AG09309 (cell line): ENCODE measurements at regions not wholly inside any gene's neighbourhood (a gene's known extent, or its start where the extent isn't known, plus 50 kb on each side); places are given as distances from the start of the nearest gene placed in this dataset.
"Not testable (repeated sequence)": the region's sequence is repeated elsewhere in the genome, so short reads cannot be mapped to it uniquely, and the experiment has no call there.

Experiments used
- DNase-seq: peaks from one replicate; pipeline ENCODE4 v3.0.0-alpha.2; 2010; ENCODE audit warnings: low read depth
- H3K4me3 ChIP-seq: 2 replicates; pipeline ENCODE4 v1.5.1; 2011; ENCODE audit warnings: mild to moderate bottlenecking, low read depth, low read length, moderate library complexity; ENCODE audit not compliant: control insufficient read depth
- TF ChIP-seq, protein P1 (sequence below): IDR thresholded peaks from 2 replicates; pipeline ENCODE4 v1.5.1; 2011; ENCODE audit warnings: mild to moderate bottlenecking, low read depth, low read length, inconsistent platforms; ENCODE audit not compliant: insufficient read depth, control insufficient read depth; ENCODE audit errors: missing control alignments

DNA sequence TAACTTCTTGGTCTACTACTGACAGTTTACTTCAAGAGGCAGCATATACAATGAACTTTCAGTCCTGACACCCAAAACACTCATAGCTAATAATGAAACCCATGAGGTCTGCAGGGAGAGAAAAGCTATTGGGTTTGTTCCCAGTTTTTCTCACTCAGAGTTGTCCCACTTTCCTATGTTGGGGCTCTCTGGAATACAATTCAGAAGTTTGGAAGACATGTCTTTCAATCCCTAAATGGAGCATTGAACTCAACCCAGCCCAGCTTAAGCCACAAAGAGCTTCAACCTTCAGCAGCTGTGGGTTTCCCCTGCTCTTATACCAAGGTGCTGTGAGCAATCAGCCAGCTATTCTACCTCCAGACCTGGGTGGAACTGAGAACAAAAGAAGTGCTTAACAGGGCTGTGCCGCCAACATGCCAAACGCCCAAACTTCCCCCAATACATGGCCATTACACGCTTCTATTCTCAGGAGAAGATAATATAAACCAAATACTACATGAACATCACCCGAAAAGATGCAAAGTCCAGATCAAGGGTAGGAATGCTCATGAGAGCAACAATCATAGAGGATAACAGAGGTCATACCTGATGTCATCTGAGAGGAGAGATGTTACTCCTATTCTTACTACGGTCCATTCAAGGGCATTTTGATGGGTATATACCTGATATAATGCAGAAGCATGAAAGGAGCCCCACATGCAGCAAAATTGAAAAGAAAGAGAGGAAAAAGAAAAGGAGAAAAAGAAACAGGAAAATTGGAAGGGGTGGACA, 131.2 kb upstream of the TGFBR2 start:
- no peak for DNase-seq
- TF ChIP-seq, protein P1, sequence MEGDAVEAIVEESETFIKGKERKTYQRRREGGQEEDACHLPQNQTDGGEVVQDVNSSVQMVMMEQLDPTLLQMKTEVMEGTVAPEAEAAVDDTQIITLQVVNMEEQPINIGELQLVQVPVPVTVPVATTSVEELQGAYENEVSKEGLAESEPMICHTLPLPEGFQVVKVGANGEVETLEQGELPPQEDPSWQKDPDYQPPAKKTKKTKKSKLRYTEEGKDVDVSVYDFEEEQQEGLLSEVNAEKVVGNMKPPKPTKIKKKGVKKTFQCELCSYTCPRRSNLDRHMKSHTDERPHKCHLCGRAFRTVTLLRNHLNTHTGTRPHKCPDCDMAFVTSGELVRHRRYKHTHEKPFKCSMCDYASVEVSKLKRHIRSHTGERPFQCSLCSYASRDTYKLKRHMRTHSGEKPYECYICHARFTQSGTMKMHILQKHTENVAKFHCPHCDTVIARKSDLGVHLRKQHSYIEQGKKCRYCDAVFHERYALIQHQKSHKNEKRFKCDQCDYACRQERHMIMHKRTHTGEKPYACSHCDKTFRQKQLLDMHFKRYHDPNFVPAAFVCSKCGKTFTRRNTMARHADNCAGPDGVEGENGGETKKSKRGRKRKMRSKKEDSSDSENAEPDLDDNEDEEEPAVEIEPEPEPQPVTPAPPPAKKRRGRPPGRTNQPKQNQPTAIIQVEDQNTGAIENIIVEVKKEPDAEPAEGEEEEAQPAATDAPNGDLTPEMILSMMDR = no peak
- H3K4me3 ChIP-seq = no peak overlapping the region

DNA sequence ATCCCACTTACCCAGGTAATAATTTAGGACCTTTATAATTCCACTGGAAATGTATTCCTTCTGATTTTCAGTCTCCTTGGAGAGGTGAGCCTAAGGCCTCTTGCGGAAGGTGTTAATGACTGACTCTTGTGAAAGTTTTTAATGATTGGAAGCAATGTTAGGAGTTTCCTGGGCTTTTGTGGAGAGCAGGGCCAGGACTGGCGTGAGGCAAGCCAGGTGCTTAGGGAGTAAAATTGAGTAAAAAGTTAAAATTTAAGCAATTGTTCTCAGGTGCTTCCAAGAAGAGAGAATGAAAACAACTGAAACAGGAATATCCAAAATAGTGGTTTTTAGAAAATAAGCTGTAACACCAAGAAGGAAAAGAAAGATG, 130.6 kb upstream of the TGFBR2 start:
- TF ChIP-seq, protein P1 = no peak
- DNase-seq = no peak
- no peak overlapping the region for H3K4me3 ChIP-seq

DNA sequence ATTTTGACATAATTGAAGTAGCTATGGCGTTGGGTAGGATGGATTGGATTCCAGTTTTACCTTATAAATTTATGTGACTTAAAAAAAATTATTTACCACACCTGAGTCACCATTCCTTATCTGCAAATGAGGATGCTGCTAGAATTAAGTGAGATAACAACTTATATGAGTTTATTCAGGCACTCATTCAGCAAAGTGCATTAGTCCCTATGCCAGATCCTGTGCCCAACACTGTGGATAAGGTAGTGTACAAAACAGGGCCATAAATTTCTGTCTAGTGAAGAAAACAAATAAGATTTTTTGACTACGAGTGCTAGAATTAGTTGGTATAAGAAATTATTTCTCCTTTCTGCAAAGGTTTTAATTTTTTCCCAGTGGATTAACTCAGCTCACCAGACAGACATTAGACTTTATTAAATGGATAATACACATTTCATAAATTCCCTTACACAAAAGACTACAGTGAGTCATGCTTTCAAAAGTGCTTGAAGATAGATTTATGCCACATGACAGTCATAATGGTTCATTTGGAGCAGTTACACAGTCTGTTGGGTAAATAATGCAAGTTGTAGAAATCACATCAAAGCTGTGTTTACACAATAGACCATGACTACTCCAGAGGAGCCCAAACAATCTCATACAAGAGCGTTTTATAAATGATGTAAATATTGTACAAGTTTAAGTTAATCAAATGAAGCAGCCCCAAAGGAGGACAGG, 129.9 kb upstream of the TGFBR2 start:
- TF ChIP-seq, protein P1 = no peak
- no peak overlapping the region for H3K4me3 ChIP-seq
- no peak for DNase-seq

DNA sequence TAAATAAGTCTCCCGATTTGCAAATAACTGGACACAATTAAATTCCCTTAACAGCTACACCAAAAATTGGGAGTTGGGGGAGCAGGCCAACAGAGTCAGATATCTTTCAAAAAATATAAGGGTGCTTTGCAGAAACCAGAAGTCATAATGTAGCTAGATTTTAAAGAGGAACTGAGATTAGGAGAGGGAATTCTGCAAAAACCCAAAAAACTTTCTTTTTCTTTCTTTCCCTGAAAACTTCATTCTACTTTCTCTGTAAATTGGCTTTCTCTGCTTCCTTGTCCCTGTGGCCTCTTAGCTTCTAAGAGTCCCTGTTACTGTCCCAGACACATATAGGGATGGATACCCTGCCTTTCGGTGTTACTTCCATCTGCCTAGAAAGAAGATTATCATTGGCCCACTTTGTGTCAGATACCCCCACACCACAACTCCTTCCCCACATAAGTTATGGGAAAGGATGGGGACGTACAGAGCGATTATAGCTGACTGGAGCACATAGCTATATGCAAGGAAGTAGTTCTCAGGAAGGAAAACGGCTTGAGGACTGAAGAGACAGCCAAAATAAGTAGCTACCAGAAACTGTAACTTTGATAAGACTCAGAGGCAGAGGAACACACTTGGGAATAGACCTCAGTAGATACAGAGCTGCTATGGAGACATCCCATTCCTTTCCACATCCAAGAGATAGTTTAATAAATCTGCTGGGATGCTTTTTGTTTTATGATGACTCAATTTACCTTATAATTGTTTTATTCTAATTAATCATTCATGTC, 129.1 kb upstream of the TGFBR2 start:
- TF ChIP-seq, protein P1 = no peak
- H3K4me3 ChIP-seq = no peak overlapping the region
- no peak for DNase-seq

DNA sequence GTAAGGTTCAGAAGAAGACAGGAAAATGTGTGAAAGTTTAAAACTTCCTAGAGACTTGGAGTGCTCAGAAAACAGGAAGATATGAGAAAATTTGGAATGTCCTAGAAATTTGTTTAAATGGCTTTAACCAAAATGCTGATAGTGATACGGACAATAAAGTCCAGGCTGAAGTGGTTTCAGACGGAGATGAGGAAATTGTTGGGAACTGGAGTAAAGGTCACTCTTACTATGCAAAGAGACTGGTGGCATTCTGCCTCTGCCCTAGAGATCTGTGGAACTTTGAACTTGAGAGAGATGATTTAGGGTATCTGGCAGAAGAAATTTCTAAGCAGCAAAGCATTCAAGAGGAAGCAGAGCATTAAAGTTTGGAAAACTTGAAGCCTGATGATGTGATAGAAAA, 126.7 kb upstream of the TGFBR2 start:
- not testable (repeated sequence) for DNase-seq, H3K4me3 ChIP-seq

DNA sequence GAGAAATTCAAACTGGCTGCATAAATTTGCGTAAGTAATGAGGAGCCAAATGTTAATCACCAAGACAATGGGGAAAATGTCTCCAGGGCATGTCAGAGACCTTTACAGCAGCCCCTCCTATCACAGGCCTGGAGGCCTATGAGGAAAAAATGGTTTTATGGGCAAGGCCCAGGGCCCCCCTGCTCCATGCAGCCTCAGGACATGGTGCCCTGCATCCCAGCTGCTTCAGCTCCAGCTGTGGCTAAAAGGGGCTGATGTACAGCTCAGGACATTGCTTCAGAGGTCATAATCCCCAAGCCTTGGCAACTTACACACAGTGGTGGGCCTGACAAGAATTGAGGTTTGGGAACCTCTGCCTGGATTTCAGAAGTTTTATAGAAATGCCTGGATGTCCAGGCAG, 126.2 kb upstream of the TGFBR2 start:
- DNase-seq, H3K4me3 ChIP-seq: not testable (repeated sequence)

DNA sequence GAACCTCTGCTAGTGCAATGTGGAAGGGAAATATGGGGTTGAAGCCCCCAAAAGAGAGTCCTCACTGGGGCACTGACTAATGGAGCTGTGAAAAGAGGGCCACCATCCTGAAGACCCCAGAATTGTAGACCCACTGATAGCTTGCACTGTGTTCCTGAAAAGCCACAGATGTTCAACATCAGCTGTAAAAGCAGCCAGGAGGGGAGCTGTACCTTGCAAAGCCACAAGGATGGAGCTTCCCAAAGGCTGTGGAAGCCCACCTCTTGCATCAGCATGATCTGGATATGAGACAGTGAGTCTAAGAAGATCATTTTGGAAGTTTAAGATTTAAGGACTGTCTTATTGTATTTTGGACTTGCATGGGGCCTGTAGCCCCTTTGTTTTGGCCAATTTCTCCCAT, 125.8 kb upstream of the TGFBR2 start:
- no peak for DNase-seq
- TF ChIP-seq, protein P1 = no peak
- H3K4me3 ChIP-seq = no peak overlapping the region
